Neuronal stem cell (in vitro differentiated cells): ENCODE measurements at regions not wholly inside any gene's neighbourhood (a gene's known extent, or its start where the extent isn't known, plus 50 kb on each side); places are given as distances from the start of the nearest gene placed in this dataset.

Experiments
- DNase-seq: peaks from one replicate; pipeline ENCODE4 v3.0.0-alpha.2; 2013; ENCODE audit warnings: low spot score
- H2AFZ ChIP-seq: one replicate; pipeline ENCODE4 v1.6.1; 2013; ENCODE audit warnings: mild to moderate bottlenecking, low read length, inconsistent platforms
- H2AK5ac ChIP-seq: 2 replicates; pipeline ENCODE4 v1.6.1; 2013; ENCODE audit warnings: low read depth, mild to moderate bottlenecking, inconsistent platforms, low read length, moderate library complexity, mixed read lengths
- H2BK120ac ChIP-seq: 2 replicates; pipeline ENCODE4 v1.6.1; 2013; ENCODE audit warnings: low read depth, mild to moderate bottlenecking, inconsistent platforms, low read length, moderate library complexity, mixed read lengths
- H2BK12ac ChIP-seq: one replicate; pipeline ENCODE4 v1.6.1; 2013; ENCODE audit warnings: low read length, inconsistent platforms
- H2BK15ac ChIP-seq: 2 replicates; pipeline ENCODE4 v1.6.1; 2013; ENCODE audit warnings: mild to moderate bottlenecking, low read length, inconsistent platforms, mixed read lengths
- H2BK5ac ChIP-seq: one replicate; pipeline ENCODE4 v1.6.1; 2013; ENCODE audit warnings: inconsistent platforms, mild to moderate bottlenecking, low read length, moderate library complexity
- H3K14ac ChIP-seq: one replicate; pipeline ENCODE4 v1.6.1; 2013; ENCODE audit warnings: low read length, inconsistent platforms
- H3K18ac ChIP-seq: 2 replicates; pipeline ENCODE4 v1.6.1; 2013; ENCODE audit warnings: low read length, inconsistent platforms
- H3K23ac ChIP-seq: 2 replicates; pipeline ENCODE4 v1.6.1; 2013; ENCODE audit warnings: low read depth, mild to moderate bottlenecking, mixed read lengths, low read length, inconsistent platforms; ENCODE audit not compliant: poor library complexity
- H3K27ac ChIP-seq: replicated peaks from 3 replicates; pipeline ENCODE4 v1.5.1; 2013; ENCODE audit warnings: low read length, inconsistent platforms
- H3K27me3 ChIP-seq, 3 experiments: 2 replicates each; pipeline ENCODE4 v1.6.1; 2013; ENCODE audit warnings: low read length in 3 of 3, mild to moderate bottlenecking in 2 of 3, inconsistent platforms in 1 of 3, low read depth in 1 of 3, mixed read lengths in 1 of 3, moderate library complexity in 1 of 3; ENCODE audit not compliant: control insufficient read depth in 3 of 3, insufficient read depth in 3 of 3
- H3K36me3 ChIP-seq, 2 donors: replicated peaks in 1 of 2; 2 replicates each; pipeline ENCODE4 v1.6.1; 2013; ENCODE audit warnings: low read length in 2 of 2; ENCODE audit not compliant: control insufficient read depth in 2 of 2, insufficient read depth in 2 of 2
- H3K4ac ChIP-seq: 2 replicates; pipeline ENCODE4 v1.6.1; 2013; ENCODE audit warnings: inconsistent platforms, mild to moderate bottlenecking, low read length, moderate library complexity
- H3K4me1 ChIP-seq, 2 donors: 1 replicate in 1 of 2; 2 replicates in 1 of 2; pipeline ENCODE4 v1.6.1; 2013; ENCODE audit warnings: low read length in 2 of 2, low read depth in 1 of 2; ENCODE audit not compliant: control insufficient read depth in 2 of 2, insufficient read depth in 1 of 2
- H3K4me2 ChIP-seq: one replicate; pipeline ENCODE4 v1.6.1; 2013; ENCODE audit warnings: mild to moderate bottlenecking, low read length, inconsistent platforms; ENCODE audit not compliant: insufficient read depth, poor library complexity, severe bottlenecking
- H3K4me3 ChIP-seq, 2 donors: 2 replicates each; pipeline ENCODE4 v1.5.1; 2013; ENCODE audit warnings: low read length in 2 of 2, mild to moderate bottlenecking in 2 of 2, inconsistent platforms in 1 of 2, moderate library complexity in 1 of 2
- H3K79me1 ChIP-seq: one replicate; pipeline ENCODE4 v1.6.1; 2013; ENCODE audit warnings: low read depth, mild to moderate bottlenecking, inconsistent platforms, low read length, moderate library complexity
- H3K9ac ChIP-seq: one replicate; pipeline ENCODE4 v1.6.1; 2013; ENCODE audit warnings: mild to moderate bottlenecking, low read depth, low read length, inconsistent platforms; ENCODE audit not compliant: poor library complexity
- H3K9me3 ChIP-seq, 2 donors: replicated peaks in 1 of 2; 2 replicates each; pipeline versions ENCODE3 to v1.6.1; 2013; ENCODE audit warnings: low read length in 2 of 2, mild to moderate bottlenecking in 2 of 2, inconsistent platforms in 1 of 2, low read depth in 1 of 2, mixed read lengths in 1 of 2, moderate library complexity in 1 of 2; ENCODE audit not compliant: control insufficient read depth in 2 of 2, insufficient read depth in 1 of 2
- H4K8ac ChIP-seq: one replicate; pipeline ENCODE4 v1.6.1; 2013; ENCODE audit warnings: low read depth, mild to moderate bottlenecking, inconsistent platforms, low read length, moderate library complexity
- H4K91ac ChIP-seq: one replicate; pipeline ENCODE4 v1.6.1; 2013; ENCODE audit warnings: low read length, low read depth, mild to moderate bottlenecking, inconsistent platforms; ENCODE audit not compliant: poor library complexity
- WGBS, 2 donors: extraction: QIAGEN DNeasy Blood & Tissue Kit; methylation state at CpG; one replicate each; pipeline ENCODE4 v1.1.7; 2013; ENCODE audit warnings: missing lambda C conversion rate in 2 of 2, mixed read lengths in 1 of 2; ENCODE audit not compliant: insufficient read length in 2 of 2, insufficient replicate concordance in 1 of 2; ENCODE audit errors: extremely low coverage in 2 of 2; 5-methylcytosine and 5-hydroxymethylcytosine counted together

DNA sequence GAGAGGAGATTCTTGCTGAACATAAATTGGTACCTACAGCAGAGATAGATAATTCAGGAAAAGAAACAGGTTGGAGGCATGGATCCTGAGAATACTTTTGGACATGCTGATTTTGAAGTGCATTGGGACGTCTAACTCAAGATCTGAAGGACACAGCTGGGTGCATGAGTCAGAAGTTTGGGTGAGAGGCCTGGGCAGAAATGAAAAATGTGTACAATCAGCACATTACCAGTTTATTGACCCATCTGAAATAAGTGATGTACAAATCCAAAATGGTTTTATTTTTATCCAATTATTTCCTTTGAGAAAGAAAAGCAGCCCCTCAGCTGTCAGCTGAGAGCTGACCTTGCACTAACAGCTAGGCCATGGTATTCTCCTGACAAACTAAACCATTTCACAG is 975.2 kb upstream of the B3GALT2 start:
- Histone ChIP-seq H3K14ac (no peak overlapping the region), H2AK5ac (no peak overlapping the region), H3K23ac (no peak overlapping the region), H3K4ac (no peak overlapping the region), H4K8ac (no peak overlapping the region), H3K79me1 (no peaks in the 10 kb centered on the region), H2BK12ac (no peak overlapping the region), H2AFZ (peak overlapping the region; percentile 27), H3K9me3 (peaks cover 0 to 7% of the 10 kb centered on the region in 2 donors), H3K27ac (no peak overlapping the region), H3K4me1 (no peaks in the 10 kb centered on the region), H3K4me2 (no peak overlapping the region), H3K18ac (no peak overlapping the region), H3K27me3 (no peaks in the 10 kb centered on the region), H3K36me3 (no peaks in the 10 kb centered on the region), H2BK120ac (no peak overlapping the region), H4K91ac (no peak overlapping the region), H2BK5ac (no peak overlapping the region), H3K9ac (no peak overlapping the region), H2BK15ac (no peak overlapping the region), H3K4me3 (no peak overlapping the region)
- WGBS, 2 donors: no CpG with 5 or more reads among the region's 1 CpG
- DNase-seq: no peak

DNA sequence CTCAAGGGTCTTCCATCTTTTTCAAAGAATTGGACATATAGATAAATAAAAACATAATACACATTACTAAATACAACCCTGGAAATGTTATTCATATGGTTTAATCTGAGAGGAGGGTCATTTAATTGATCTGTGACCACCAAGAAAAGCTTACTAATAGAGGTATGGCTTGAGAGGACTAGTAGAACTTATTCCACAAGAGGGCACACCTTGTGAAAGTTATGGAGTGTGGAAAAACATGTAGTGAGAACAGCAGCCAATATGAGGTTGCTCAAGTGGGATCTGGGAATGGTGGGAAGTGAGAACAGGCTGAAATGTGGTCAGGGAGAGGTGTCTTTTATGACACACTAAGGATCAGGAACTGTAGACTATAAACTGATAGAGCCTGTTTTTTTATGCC is 973.5 kb upstream of the B3GALT2 start:
- no peak overlapping the region for H2BK15ac ChIP-seq
- no peak overlapping the region for H3K18ac ChIP-seq
- H3K4ac ChIP-seq: no peak overlapping the region
- peaks cover 0 to 7% of the 10 kb centered on the region in 2 donors for H3K9me3 ChIP-seq
- H3K23ac ChIP-seq: no peak overlapping the region
- no peak overlapping the region for H4K91ac ChIP-seq
- no peak overlapping the region for H2BK120ac ChIP-seq
- H3K27ac ChIP-seq: no peak overlapping the region
- H3K79me1 ChIP-seq: no peaks in the 10 kb centered on the region
- H3K4me2 ChIP-seq: no peak overlapping the region
- no peak overlapping the region for H3K9ac ChIP-seq
- H2BK5ac ChIP-seq: no peak overlapping the region
- no peak overlapping the region for H2BK12ac ChIP-seq
- H3K4me3 ChIP-seq: no peak overlapping the region
- no peak overlapping the region for H2AFZ ChIP-seq
- H2AK5ac ChIP-seq: no peak overlapping the region
- no peaks in the 10 kb centered on the region for H3K4me1 ChIP-seq
- no peak overlapping the region for H3K14ac ChIP-seq
- no peak for DNase-seq
- no peak overlapping the region for H4K8ac ChIP-seq
- H3K27me3 ChIP-seq: no peaks in the 10 kb centered on the region
- H3K36me3 ChIP-seq: no peaks in the 10 kb centered on the region

- H4K91ac ChIP-seq: no peak overlapping the region
- H3K9me3 ChIP-seq: peaks cover 0 to 7% of the 10 kb centered on the region in 2 donors
- no peak overlapping the region for H3K9ac ChIP-seq
- no peak overlapping the region for H3K27ac ChIP-seq
- H2BK15ac ChIP-seq: no peak overlapping the region
- H3K79me1 ChIP-seq: no peaks in the 10 kb centered on the region
- H2BK12ac ChIP-seq: no peak overlapping the region
- no peak overlapping the region for H3K4me2 ChIP-seq
- H3K36me3 ChIP-seq: no peaks in the 10 kb centered on the region
- H2AFZ ChIP-seq: no peak overlapping the region
- H4K8ac ChIP-seq: no peak overlapping the region
- H3K14ac ChIP-seq: no peak overlapping the region
- H2AK5ac ChIP-seq: no peak overlapping the region
- H2BK5ac ChIP-seq: no peak overlapping the region
- DNase-seq: no peak
- H3K23ac ChIP-seq: no peak overlapping the region
- no peak overlapping the region for H3K4ac ChIP-seq
- H3K27me3 ChIP-seq: no peaks in the 10 kb centered on the region
- H3K4me3 ChIP-seq: no peak overlapping the region
- no peak overlapping the region for H2BK120ac ChIP-seq
- H3K18ac ChIP-seq: no peak overlapping the region
- H3K4me1 ChIP-seq: no peaks in the 10 kb centered on the region
- WGBS, 2 donors: no CpG with 5 or more reads among the region's 3 CpGs
These were observed 969.5 kb upstream of the B3GALT2 start for GRCh38 chr1:194155962-194156361.

GRCh38 chr1:194151056-194151455 is 964.6 kb upstream of the B3GALT2 start:
- H3K79me1 ChIP-seq: no peaks in the 10 kb centered on the region

More at GRCh38 chr1:194151056-194151455, 964.6 kb upstream of the B3GALT2 start:
- Histone ChIP-seq H3K23ac (no peak overlapping the region), H2BK15ac (no peak overlapping the region), H2AFZ (peak overlapping the region; percentile 17), H3K4me3 (no peak overlapping the region), H3K4me1 (no peaks in the 10 kb centered on the region), H2BK12ac (no peak overlapping the region), H3K27ac (no peak overlapping the region), H3K4me2 (no peak overlapping the region), H2BK120ac (no peak overlapping the region), H2BK5ac (no peak overlapping the region), H4K91ac (no peak overlapping the region), H3K18ac (no peak overlapping the region), H2AK5ac (no peak overlapping the region), H3K36me3 (no peaks in the 10 kb centered on the region), H3K27me3 (no peaks in the 10 kb centered on the region), H3K9me3 (no peaks in the 10 kb centered on the region), H4K8ac (no peak overlapping the region), H3K14ac (no peak overlapping the region), H3K9ac (no peak overlapping the region), H3K4ac (no peak overlapping the region)
- DNase-seq: no peak
- no CpG with 5 or more reads among the region's 1 CpG for WGBS, 2 donors
